GM18499 (cell line): ENCODE measurements at regions not wholly inside any gene's neighbourhood (a gene's known extent, or its start where the extent isn't known, plus 50 kb on each side); places are given as distances from the start of the nearest gene placed in this dataset.
"Not testable (repeated sequence)": the region's sequence is repeated elsewhere in the genome, so short reads cannot be mapped to it uniquely, and the experiment has no call there.

Source experiments
- ATAC-seq: cut with Tn5 transposase; IDR thresholded peaks from one replicate; pipeline ENCODE4 v1.9.1; 2021; ENCODE audit warnings: moderate number of reproducible peaks; ENCODE audit not compliant: insufficient read depth, unreplicated experiment

DNA sequence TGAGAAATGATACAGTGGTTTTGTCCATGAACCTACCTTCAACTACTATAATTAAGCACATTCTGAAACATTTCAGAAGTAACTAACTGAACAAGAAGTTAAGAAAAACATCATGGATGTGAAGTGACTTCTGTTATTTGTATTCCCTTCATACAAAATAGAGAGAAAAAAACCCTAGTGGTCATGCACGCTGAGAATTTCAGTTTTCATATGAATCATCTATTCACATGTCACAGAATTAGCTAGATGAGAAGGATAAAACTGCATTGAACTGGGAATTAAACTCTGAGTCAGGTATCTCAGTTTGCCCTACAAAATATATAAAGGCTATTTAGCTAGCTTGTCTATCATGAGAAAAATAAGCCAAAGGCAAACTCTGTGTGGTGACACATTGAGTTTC lies 451.8 kb upstream of the FTMT start:
- peak; percentile 94 for ATAC-seq

DNA sequence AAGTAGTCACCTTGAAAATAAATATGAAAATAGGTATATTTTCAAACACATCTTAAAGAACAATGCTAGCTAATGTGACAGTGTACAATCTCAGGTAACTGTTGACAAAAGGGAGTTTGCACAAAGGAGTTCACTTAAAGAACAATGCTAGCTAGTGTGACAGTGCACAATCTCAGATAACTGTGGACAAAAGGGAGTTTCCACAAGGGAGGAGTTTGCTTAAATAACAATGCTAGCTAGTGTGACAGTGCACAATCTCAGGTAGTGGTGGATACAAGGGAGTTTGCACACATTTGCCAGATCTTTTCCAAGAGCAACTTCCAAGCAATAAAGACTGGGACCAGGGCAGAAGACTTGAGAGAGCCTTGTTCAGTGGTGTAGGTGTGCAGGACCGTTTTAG lies 442.9 kb upstream of the FTMT start:
- peak; percentile 99 for ATAC-seq

DNA sequence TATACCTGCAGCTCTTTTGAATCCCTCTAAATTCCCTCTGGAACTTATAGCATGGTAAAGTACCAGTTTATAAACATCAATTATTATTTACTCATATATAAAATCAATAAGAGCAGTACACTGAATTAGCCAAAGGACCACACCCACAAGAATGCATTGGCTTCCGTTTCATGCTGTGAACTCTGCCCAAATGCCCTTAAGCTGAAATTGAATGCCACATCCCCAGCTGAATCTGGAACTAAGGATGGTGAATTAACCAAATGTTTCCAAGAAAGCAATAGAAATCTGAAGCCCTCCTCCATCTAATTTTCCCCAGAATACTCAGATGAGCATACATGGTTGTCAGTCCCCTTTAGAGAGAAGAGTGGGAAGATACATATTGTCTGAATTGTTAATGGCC lies 436.4 kb upstream of the FTMT start:
- no peak for ATAC-seq

- ATAC-seq: no peak
Observed at GRCh38 chr5:121421646-121422045, 430.0 kb upstream of the FTMT start.

DNA sequence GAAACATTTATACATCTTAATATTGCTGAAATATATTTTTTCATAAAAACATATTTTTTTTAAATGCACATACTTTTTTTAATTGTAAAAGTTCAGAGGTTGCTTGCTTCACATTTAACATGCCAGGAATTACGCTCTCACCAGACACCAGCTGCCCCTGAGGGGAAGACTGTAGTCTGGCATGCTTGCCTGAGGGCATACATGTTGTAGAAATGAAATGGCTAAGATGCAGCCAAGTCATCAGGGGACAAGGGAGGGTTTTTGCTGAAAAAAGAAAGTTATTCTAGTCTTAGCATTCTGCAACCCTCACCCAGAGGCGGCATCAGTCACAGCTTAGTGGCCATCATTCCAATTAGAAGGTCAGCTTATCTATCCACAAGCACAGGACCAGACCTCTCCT lies 426.7 kb upstream of the FTMT start:
- ATAC-seq: no peak

- ATAC-seq: no peak
Observed at GRCh38 chr5:121426153-121426552, 425.5 kb upstream of the FTMT start.

DNA sequence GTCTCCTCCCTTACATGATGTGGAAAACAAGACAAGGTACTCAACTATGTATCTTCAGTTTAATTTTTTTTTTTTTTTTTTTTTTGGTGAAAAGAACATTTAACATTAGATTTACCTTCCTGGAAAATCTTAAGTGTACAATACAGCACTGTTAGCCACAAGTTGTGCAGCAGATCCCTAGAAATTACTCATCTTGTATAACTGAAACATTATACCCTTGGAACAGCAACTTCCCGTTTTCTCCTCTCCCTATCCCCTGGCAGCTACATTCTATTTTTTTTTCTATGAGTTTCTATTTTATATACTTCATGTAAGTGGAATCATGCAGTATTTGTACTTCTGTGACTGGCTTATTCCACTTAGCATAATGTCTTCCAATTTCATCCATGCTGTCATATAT lies 421.9 kb upstream of the FTMT start:
- no peak for ATAC-seq

DNA sequence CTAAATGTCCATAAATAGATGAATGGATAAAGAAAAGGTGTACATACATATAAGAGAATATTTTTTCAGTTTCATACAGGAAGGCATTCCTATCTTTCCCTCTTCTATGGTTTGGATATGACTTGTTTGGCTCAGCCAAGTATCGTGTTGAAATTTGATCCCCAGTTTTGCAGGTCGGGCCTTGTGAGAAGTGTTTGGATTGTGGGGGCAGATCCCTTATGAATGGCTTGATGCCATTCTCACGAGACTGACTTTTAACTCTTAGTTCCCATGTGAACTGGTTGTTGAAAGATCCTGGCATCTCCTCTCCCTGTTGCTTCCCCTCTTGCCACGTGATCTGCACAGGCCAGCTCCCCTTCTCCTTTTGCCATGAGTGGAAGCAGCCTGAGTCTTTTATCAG lies 421.1 kb upstream of the FTMT start:
- no peak for ATAC-seq

- ATAC-seq: no peak
Observed at GRCh38 chr5:121445511-121445910, 406.2 kb upstream of the FTMT start.

DNA sequence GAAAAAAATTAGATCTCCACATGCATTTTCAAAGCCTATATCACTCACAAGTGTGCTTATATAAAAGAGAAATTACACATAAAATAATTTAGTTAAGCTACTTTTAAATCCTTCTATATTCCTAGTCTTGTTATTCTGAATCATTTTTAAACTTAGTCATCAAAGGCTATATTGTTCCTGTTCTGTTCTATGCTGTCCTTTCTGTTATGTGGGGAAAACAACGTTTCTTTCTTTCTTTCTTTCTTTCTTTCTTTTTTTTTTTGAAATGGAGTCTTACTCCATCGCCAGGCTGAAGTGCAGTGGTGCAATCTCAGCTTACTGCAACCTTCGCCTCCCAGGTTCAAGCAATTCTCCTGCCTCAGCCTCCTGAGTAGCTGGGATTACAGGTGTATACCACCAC lies 389.2 kb upstream of the FTMT start:
- no peak for ATAC-seq

DNA sequence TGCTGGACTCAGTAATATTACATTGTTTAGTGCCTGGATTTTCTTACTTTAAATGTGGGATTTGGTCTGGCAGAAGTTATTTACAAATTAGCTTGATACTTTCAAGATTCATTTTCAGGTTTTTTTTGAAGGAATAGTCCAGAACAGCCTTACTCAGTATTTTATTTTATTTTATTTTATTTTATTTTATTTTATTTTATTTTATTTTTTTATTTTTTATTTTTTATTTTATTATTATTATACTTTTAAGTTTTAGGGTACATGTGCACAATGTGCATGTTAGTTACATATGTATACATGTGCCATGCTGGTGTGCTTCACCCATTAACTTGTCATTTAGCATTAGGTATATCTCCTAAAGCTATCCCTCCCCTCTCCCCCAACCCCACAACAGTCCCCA lies 380.5 kb upstream of the FTMT start:
- not testable (repeated sequence) for ATAC-seq

DNA sequence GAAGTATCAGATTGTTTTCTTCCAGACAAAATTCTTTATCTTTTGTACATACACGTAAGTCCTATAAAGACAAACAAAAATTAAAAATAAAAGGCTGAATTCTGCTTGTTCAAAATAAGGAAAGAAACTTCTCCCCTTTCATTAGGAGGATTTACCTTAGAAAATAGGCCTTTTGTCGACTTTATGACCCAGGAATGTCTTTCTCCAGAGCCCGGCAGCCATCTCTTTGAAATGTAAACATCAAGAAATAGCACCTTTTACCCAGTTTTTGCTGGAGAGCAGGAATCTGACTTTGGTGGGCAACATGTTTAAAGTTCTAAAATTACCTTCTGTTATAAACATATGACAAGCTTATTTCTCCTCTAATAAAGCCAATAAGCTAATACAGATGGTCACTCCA lies 373.0 kb upstream of the FTMT start:
- no peak for ATAC-seq

- ATAC-seq: no peak
Observed at GRCh38 chr5:121479337-121479736, 372.3 kb upstream of the FTMT start.

DNA sequence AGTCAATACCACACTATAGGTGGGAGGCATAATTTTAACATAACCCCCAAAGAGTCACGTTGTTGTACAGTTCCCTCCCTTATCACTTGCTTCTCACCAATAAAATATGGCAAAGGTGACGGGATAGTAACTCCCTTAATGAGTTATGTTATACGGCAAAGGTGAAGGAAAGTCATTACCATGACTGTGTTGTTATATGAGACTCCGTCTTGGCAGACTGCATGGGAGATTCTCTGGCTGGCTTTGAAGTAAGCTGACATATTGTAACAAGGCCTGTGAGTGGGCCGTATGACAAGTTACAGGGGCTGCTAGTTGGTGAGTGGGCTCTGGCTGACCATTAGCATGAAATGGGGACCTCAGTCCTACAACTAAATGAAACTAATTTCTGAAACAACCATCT lies 366.4 kb upstream of the FTMT start:
- no peak for ATAC-seq

DNA sequence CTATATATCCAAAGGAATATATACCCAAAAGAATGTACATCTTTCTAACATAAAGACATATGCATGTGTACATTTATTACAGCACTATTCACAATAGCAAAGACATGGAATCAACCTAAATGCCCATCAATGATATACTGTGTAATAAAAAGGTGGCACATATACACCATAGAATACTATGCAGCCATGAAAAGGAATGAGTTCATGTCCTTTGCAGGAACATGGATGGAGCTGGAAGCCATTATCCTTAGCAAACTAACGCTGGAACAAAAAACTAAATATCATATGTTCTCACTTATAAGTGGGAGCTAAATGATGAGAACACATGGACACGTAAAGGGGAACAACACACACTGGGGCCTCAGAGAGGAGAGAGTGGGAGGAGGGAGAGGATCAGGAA lies 365.7 kb upstream of the FTMT start:
- not testable (repeated sequence) for ATAC-seq

GRCh38 chr5:121489972-121490371 lies 361.7 kb upstream of the FTMT start:
- ATAC-seq: no peak

DNA sequence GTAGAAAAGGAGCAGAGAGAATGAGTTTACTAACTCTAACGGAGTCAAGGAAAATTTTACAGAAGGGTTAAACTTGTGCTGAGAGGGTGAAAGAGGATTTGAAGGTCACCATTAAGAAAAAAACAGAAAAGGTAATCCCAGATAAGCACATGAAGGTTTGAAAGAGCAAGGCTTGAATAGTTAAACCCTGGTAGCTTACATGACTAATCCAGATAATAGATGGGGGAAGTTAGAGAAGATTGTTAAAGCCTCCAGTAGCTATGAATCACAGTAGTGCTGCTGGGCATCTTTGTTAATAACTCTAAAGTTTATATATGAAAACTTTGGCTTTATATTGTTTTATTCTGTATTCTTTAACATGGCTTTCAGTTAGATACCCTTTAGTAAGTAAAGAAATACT lies 354.5 kb upstream of the FTMT start:
- no peak for ATAC-seq

DNA sequence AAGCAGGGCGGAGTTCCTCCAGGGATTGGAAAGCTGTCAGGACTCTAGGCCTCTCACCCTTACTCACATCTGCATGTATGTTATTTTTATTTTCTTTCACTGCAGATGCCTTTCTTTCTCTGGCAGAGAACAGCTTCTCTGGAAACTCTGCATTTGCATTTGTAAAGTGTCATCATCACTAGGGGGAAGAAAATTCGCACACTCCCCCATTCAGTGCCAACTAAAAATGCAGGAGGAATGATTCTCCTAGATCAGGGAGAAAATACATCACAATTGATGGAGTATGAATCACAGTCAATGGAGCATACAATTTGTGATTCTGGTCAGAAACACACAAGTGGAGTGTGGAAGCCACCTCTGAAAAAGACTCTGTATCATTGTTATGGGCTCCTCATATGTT lies 351.4 kb upstream of the FTMT start:
- ATAC-seq: no peak

DNA sequence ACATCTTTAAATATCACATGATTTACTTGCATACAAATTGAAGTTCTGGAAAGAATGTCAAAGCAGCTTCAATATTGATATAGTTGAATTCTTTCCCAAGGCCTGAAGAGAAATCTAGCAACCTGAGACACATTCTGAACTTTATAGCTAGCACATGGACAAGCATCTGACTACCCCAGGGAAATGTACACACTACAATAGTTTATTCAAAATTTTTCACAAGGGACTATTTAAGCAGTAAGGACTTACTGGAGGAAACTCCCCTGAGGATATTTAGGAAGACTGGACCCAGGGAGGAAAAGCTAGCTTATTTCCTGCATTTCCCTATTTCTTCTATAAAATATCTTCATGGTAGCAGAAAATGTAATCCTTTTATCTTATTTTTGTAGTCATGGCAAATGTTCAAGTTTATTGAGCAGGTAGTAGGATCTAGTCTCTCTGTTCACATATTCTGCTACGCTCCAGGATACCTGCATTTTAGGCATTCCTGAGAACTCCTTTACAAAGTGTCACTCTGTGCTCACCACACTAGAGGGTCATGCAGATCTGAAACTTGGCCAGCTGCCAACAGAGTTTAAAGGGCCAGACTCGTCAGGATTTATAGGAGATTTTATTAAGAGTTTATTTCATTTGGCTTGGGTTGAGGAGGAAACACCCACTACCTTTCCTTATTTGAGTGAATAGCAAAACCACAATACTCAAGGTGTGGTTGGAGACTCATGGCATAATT lies 348.4 kb upstream of the FTMT start:
- no peak for ATAC-seq

- ATAC-seq: no peak
Observed at GRCh38 chr5:121516997-121517396, 334.7 kb upstream of the FTMT start.

GRCh38 chr5:121525706-121526105 lies 326.0 kb upstream of the FTMT start:
- ATAC-seq: no peak

- ATAC-seq: no peak
Observed at GRCh38 chr5:121526908-121527307, 324.8 kb upstream of the FTMT start.

DNA sequence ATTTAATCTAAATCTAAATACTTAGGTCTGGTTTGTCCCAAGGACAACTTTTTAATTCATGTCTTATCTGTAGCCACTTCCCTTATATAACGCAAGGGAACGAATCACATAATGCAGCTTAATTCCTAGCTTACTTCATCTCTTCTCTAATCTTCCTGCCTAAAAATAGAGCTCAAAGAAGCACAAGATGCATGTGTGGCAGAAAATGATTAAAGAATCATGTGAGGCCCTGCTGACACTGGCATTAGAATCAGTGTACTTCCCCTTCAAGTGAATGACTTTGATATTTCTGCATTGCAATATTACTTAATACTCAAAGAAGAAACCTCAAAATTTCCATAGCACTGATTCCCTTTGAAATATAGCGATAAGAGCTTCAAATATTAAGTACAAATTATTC lies 317.9 kb upstream of the FTMT start:
- ATAC-seq: no peak
